ENCODE measurements at regions not wholly inside any gene's neighbourhood (a gene's known extent, or its start where the extent isn't known, plus 50 kb on each side); places are given as distances from the start of the nearest gene placed in this dataset.

- Histone ChIP-seq H3K36me3 (no peaks in the 10 kb centered on the region), H3K27me3 (no peaks in the 10 kb centered on the region), H3K27ac (no peak overlapping the region), H3K4me1 (peaks cover 0 to 7% (median 0%) of the 10 kb centered on the region in 4 donors), H3K9me3 (no peaks in the 10 kb centered on the region), H3K4me3 (no peak overlapping the region)
- intact Hi-C loops (cut with DNase I; ENCODE audit: low total_unique reads): no loop called here
- no peak for DNase-seq
- WGBS, 5 donors: 83 to 92% (median 88%) methylated on average over 2 of the region's 2 CpGs
- no peak for TF ChIP-seq CTCF (IDR thresholded peaks at IDR 0.05)
These were observed 313.1 kb downstream of the C11orf87 start for GRCh38 chr11:109735128-109735527.

GRCh38 chr11:109739379-109739778 lies 317.4 kb downstream of the C11orf87 start:
- WGBS, 5 donors: 58 to 85% (median 66%) methylated on average over 2 of the region's 2 CpGs
- no peak for DNase-seq
- H3K36me3 ChIP-seq: no peaks in the 10 kb centered on the region
- H3K27ac ChIP-seq: no peak overlapping the region
- no peaks in the 10 kb centered on the region for H3K4me1 ChIP-seq
- no peaks in the 10 kb centered on the region for H3K9me3 ChIP-seq
- no peaks in the 10 kb centered on the region for H3K27me3 ChIP-seq
- intact Hi-C loops (cut with DNase I; ENCODE audit: low total_unique reads): no loop called here
- TF ChIP-seq POLR2AphosphoS5 (IDR thresholded peaks at IDR 0.05): no peak
- TF ChIP-seq POLR2A (IDR thresholded peaks at IDR 0.05): no peak
- no peak for TF ChIP-seq CTCF (IDR thresholded peaks at IDR 0.05)
- no peak for TF ChIP-seq EP300 (IDR thresholded peaks at IDR 0.05)
- no peak overlapping the region for H3K4me3 ChIP-seq

GRCh38 chr11:109745996-109746625 lies 324.1 kb downstream of the C11orf87 start:
- Histone ChIP-seq H3K27ac (no peak overlapping the region), H3K27me3 (no peaks in the 10 kb centered on the region), H3K36me3 (no peaks in the 10 kb centered on the region), H3K9me3 (no peaks in the 10 kb centered on the region), H3K4me3 (no peak overlapping the region), H3K4me1 (no peaks in the 10 kb centered on the region)
- intact Hi-C loops (cut with DNase I; ENCODE audit: low total_unique reads): no loop called here
- WGBS, 5 donors: 83 to 90% (median 87%) methylated on average over 4 of the region's 4 CpGs
- no peak for DNase-seq
- TF ChIP-seq POLR2A (IDR thresholded peaks at IDR 0.05) (no peak), EP300 (IDR thresholded peaks at IDR 0.05) (no peak), POLR2AphosphoS5 (IDR thresholded peaks at IDR 0.05) (no peak), CTCF (IDR thresholded peaks at IDR 0.05) (no peak)

- Histone ChIP-seq H3K27me3 (no peaks in the 10 kb centered on the region), H3K4me3 (no peak overlapping the region), H3K9me3 (no peaks in the 10 kb centered on the region), H3K4me1 (no peaks in the 10 kb centered on the region), H3K27ac (no peak overlapping the region), H3K36me3 (no peaks in the 10 kb centered on the region)
- 73 to 85% (median 83%) methylated on average over 7 of the region's 7 CpGs for WGBS, 5 donors
- DNase-seq: no peak
- TF ChIP-seq CTCF (IDR thresholded peaks at IDR 0.05) (no peak), POLR2AphosphoS5 (IDR thresholded peaks at IDR 0.05) (no peak), EP300 (IDR thresholded peaks at IDR 0.05) (no peak), POLR2A (IDR thresholded peaks at IDR 0.05) (no peak)
- intact Hi-C loops (cut with DNase I; ENCODE audit: low total_unique reads): no loop called here
These were observed 325.8 kb downstream of the C11orf87 start for GRCh38 chr11:109747839-109748238.
